H1 (cell line): ENCODE measurements at regions not wholly inside any gene's neighbourhood (a gene's known extent, or its start where the extent isn't known, plus 50 kb on each side); places are given as distances from the start of the nearest gene placed in this dataset.

Experiments
- CTCF ChIA-PET: fragments of 300-600 bp; sonication (Branson Sonifier 250); formaldehyde crosslinking; loops from one replicate; lab custom pipeline; 2021; ENCODE audit not compliant: partially characterized antibody; lab: Charles Lee
- POLR2A ChIA-PET: fragments of 300-600 bp; sonication (Branson Sonifier 250); formaldehyde crosslinking; loops from one replicate; lab custom pipeline; 2021; ENCODE audit warnings: inconsistent platforms; ENCODE audit not compliant: partially characterized antibody; lab: Charles Lee
- DNase-seq, 2 experiments: peaks; one replicate each; pipeline versions ENCODE4 v3.0.0 to v3.0.0-alpha.2; 2010 to 2022; ENCODE audit warnings: low spot score in 2 of 2, low read depth in 1 of 2, mixed read lengths in 1 of 2
- FAIRE-seq: peaks from 2 replicates; lab custom pipeline; 2011; peaks lifted over from hg19 to GRCh38; lab: Jason Lieb, UNC
- H2AFZ ChIP-seq: 2 replicates; pipeline ENCODE4 v1.8.1; 2012; ENCODE audit warnings: low read length, inconsistent platforms
- H2AK5ac ChIP-seq: 2 replicates; pipeline ENCODE4 v1.6.1; 2013; ENCODE audit warnings: low read depth, low read length
- H2BK120ac ChIP-seq: replicated peaks from 2 replicates; pipeline ENCODE3; 2013; ENCODE audit warnings: low read depth, low read length, inconsistent platforms
- H2BK12ac ChIP-seq: 2 replicates; pipeline ENCODE4 v1.6.1; 2013; ENCODE audit warnings: low read depth, low read length
- H2BK15ac ChIP-seq: 2 replicates; pipeline ENCODE4 v1.6.1; 2013; ENCODE audit warnings: low read length
- H2BK20ac ChIP-seq: 2 replicates; pipeline ENCODE4 v1.6.1; 2013; ENCODE audit warnings: low read length
- H2BK5ac ChIP-seq: 2 replicates; pipeline ENCODE4 v1.6.1; 2013; ENCODE audit warnings: low read depth, low read length
- H3K14ac ChIP-seq: 2 replicates; pipeline ENCODE4 v1.6.1; 2013; ENCODE audit warnings: inconsistent platforms; ENCODE audit not compliant: insufficient read length
- H3K18ac ChIP-seq: 2 replicates; pipeline ENCODE4 v1.6.1; 2013; ENCODE audit warnings: low read length; ENCODE audit errors: extremely low read depth
- H3K23ac ChIP-seq: 2 replicates; pipeline ENCODE4 v1.6.1; 2013; ENCODE audit warnings: inconsistent platforms; ENCODE audit not compliant: insufficient read length
- H3K23me2 ChIP-seq: 2 replicates; pipeline ENCODE4 v1.6.1; 2013; ENCODE audit warnings: low read depth, low read length
- H3K27ac ChIP-seq: 2 replicates; pipeline ENCODE4 v1.6.1; 2011; ENCODE audit warnings: low read depth, low read length, inconsistent platforms
- H3K27me3 ChIP-seq, 4 experiments: replicated peaks in 1 of 4; 1 replicate in 1 of 4; 2 replicates in 3 of 4; pipeline versions ENCODE4 v1.6.1 to v1.8.1; 2011 to 2013; ENCODE audit warnings: low read length in 3 of 4, mild to moderate bottlenecking in 3 of 4, inconsistent platforms in 2 of 4, mixed read lengths in 2 of 4, moderate library complexity in 1 of 4; ENCODE audit not compliant: control insufficient read depth in 3 of 4, insufficient read depth in 3 of 4; ENCODE audit errors: extremely low read depth in 1 of 4
- H3K36me3 ChIP-seq, 4 experiments: 2 replicates each; pipeline versions ENCODE4 v1.6.1 to v1.8.1; 2011 to 2013; ENCODE audit warnings: mild to moderate bottlenecking in 4 of 4, low read length in 3 of 4, moderate library complexity in 2 of 4, control low read depth in 1 of 4, inconsistent platforms in 1 of 4; ENCODE audit not compliant: insufficient read depth in 4 of 4, control insufficient read depth in 2 of 4
- H3K4ac ChIP-seq: replicated peaks from 2 replicates; pipeline ENCODE3; 2013; ENCODE audit warnings: low read length, low read depth, mixed read lengths, inconsistent platforms; ENCODE audit not compliant: insufficient read length
- H3K4me1 ChIP-seq, 4 experiments: replicated peaks in 1 of 4; 1 replicate in 1 of 4; 2 replicates in 3 of 4; pipeline versions ENCODE4 v1.6.1 to v1.8.1; 2011 to 2013; ENCODE audit warnings: low read length in 3 of 4, inconsistent platforms in 2 of 4, mixed read lengths in 1 of 4; ENCODE audit not compliant: insufficient read depth in 4 of 4, control insufficient read depth in 3 of 4
- H3K4me2 ChIP-seq, 2 experiments: 2 replicates each; pipeline versions ENCODE4 v1.6.1 to v1.8.1; 2011 to 2013; ENCODE audit warnings: low read depth in 2 of 2, low read length in 2 of 2, control low read depth in 1 of 2, inconsistent platforms in 1 of 2, mild to moderate bottlenecking in 1 of 2; ENCODE audit not compliant: insufficient read depth in 1 of 2
- H3K4me3 ChIP-seq, 4 experiments: fragments of 200-600, 300-600 bp in 1 of 4; sonication (generic), shearing (Covaris generic), sonication (Bioruptor Twin) in 1 of 4; 2 replicates each; pipeline versions ENCODE4 v1.5.1 to v1.8.1; 2011 to 2016; ENCODE audit warnings: low read length in 4 of 4, low read depth in 3 of 4, control low read depth in 2 of 4, inconsistent platforms in 2 of 4, mild to moderate bottlenecking in 2 of 4, mixed read lengths in 1 of 4, moderate library complexity in 1 of 4; ENCODE audit not compliant: insufficient read depth in 2 of 4; ENCODE audit errors: extremely low read depth in 1 of 4
- H3K56ac ChIP-seq: replicated peaks from 2 replicates; pipeline ENCODE3; 2013; ENCODE audit warnings: low read depth, mild to moderate bottlenecking, mixed read lengths, low read length, inconsistent platforms; ENCODE audit not compliant: insufficient read length
- H3K79me1 ChIP-seq: 2 replicates; pipeline ENCODE4 v1.6.1; 2013; ENCODE audit warnings: low read depth, low read length, control low read depth
- H3K79me2 ChIP-seq, 2 experiments: 2 replicates each; pipeline versions ENCODE4 v1.6.1 to v1.8.1; 2012 to 2013; ENCODE audit warnings: low read length in 2 of 2, mild to moderate bottlenecking in 2 of 2, inconsistent platforms in 1 of 2; ENCODE audit not compliant: insufficient read depth in 2 of 2, control insufficient read depth in 1 of 2
- H3K9ac ChIP-seq, 4 experiments: replicated peaks in 1 of 4; 1 replicate in 1 of 4; 2 replicates in 3 of 4; pipeline versions ENCODE4 v1.6.1 to v1.8.1; 2011 to 2013; ENCODE audit warnings: low read depth in 3 of 4, low read length in 3 of 4, control low read depth in 2 of 4, mild to moderate bottlenecking in 2 of 4, moderate library complexity in 2 of 4, inconsistent platforms in 1 of 4; ENCODE audit errors: extremely low read depth in 1 of 4
- H3K9me3 ChIP-seq, 2 experiments: 2 replicates each; pipeline versions ENCODE4 v1.6.1 to v1.8.1; 2012 to 2013; ENCODE audit warnings: mild to moderate bottlenecking in 2 of 2, moderate library complexity in 2 of 2, control low read depth in 1 of 2, inconsistent platforms in 1 of 2, low read depth in 1 of 2, low read length in 1 of 2, mixed read lengths in 1 of 2; ENCODE audit not compliant: insufficient read depth in 2 of 2
- H4K20me1 ChIP-seq, 2 experiments: replicated peaks in 1 of 2; 2 replicates each; pipeline versions ENCODE3 to v1.8.1; 2011 to 2013; ENCODE audit warnings: inconsistent platforms in 2 of 2, low read length in 2 of 2, mild to moderate bottlenecking in 1 of 2; ENCODE audit not compliant: insufficient read depth in 2 of 2, control insufficient read depth in 1 of 2
- H4K5ac ChIP-seq: 2 replicates; pipeline ENCODE4 v1.6.1; 2013; ENCODE audit warnings: low read length, low read depth, mixed read lengths, inconsistent platforms; ENCODE audit not compliant: insufficient read length
- H4K8ac ChIP-seq: 2 replicates; pipeline ENCODE4 v1.8.0; 2013; ENCODE audit warnings: mild to moderate bottlenecking, moderate library complexity, low read length, inconsistent platforms; ENCODE audit not compliant: insufficient read depth; ENCODE audit errors: extremely low read depth
- H4K91ac ChIP-seq: replicated peaks from 2 replicates; pipeline ENCODE3; 2013; ENCODE audit warnings: low read length, mixed read lengths, inconsistent platforms; ENCODE audit not compliant: insufficient read length
- CHD1 ChIP-seq: IDR thresholded peaks from 2 replicates; pipeline ENCODE4 v1.6.1; 2012; ENCODE audit warnings: low read depth, low read length, improper control_type of control experiment
- EGR1 ChIP-seq: IDR thresholded peaks from 2 replicates; pipeline ENCODE4 v1.6.1; 2011; ENCODE audit warnings: low read depth, low read length, borderline replicate concordance
- EP300 ChIP-seq, 2 experiments: IDR thresholded peaks; 1 replicate in 1 of 2; 2 replicates in 1 of 2; pipeline ENCODE4 v1.6.1; 2011 to 2012; ENCODE audit warnings: low read depth in 2 of 2, low read length in 2 of 2, mild to moderate bottlenecking in 2 of 2, borderline replicate concordance in 1 of 2, inconsistent platforms in 1 of 2, moderate library complexity in 1 of 2
- HDAC6 ChIP-seq: IDR thresholded peaks from one replicate; pipeline ENCODE4 v1.7.1; 2012; ENCODE audit warnings: low read depth, mild to moderate bottlenecking, inconsistent platforms, low read length, moderate library complexity
- JUN ChIP-seq: IDR thresholded peaks from 2 replicates; pipeline ENCODE4 v1.6.1; 2011; ENCODE audit warnings: low read depth, mild to moderate bottlenecking, improper control_type of control experiment, low read length
- JUND ChIP-seq: IDR thresholded peaks from 2 replicates; pipeline ENCODE4 v1.6.1; 2011; ENCODE audit warnings: mild to moderate bottlenecking, improper control_type of control experiment, low read length
- KDM4A ChIP-seq: IDR thresholded peaks from one replicate; pipeline ENCODE4 v1.7.1; 2012; ENCODE audit warnings: low read depth, mild to moderate bottlenecking, moderate library complexity, low read length, inconsistent platforms; ENCODE audit not compliant: severe bottlenecking
- KDM5A ChIP-seq: fragments of 200-600 bp; IDR thresholded peaks from 2 replicates; pipeline ENCODE4 v1.7.1; 2012; ENCODE audit warnings: mild to moderate bottlenecking, low read length, inconsistent platforms, mixed read lengths
- POLR2A ChIP-seq, 2 experiments: IDR thresholded peaks; 1 replicate in 1 of 2; 2 replicates in 1 of 2; pipeline ENCODE4 v1.6.1; 2011; ENCODE audit warnings: low read depth in 2 of 2, low read length in 2 of 2, mild to moderate bottlenecking in 2 of 2; ENCODE audit errors: control extremely low read depth in 1 of 2
- RAD21 ChIP-seq, 2 experiments: IDR thresholded peaks in 1 of 2; conservative IDR thresholded peaks in 1 of 2; 2 replicates each; pipeline ENCODE4 v1.6.1; 2011; ENCODE audit warnings: low read depth in 2 of 2, low read length in 2 of 2, improper control_type of control experiment in 1 of 2, inconsistent platforms in 1 of 2, mild to moderate bottlenecking in 1 of 2, moderate library complexity in 1 of 2
- RNF2 ChIP-seq: fragments of 200-900, 300-1000 bp; sonication (generic); IDR thresholded peaks from 2 replicates; pipeline ENCODE4 v1.7.1; 2016; ENCODE audit warnings: borderline replicate concordance, low read depth, mild to moderate bottlenecking, antibody characterized with exemption, low read length; ENCODE audit not compliant: poor library complexity, severe bottlenecking; ENCODE audit errors: missing control alignments
- SP2 ChIP-seq: IDR thresholded peaks from 2 replicates; pipeline ENCODE4 v1.6.1; 2012; ENCODE audit warnings: mild to moderate bottlenecking, low read length, inconsistent platforms
- TAF7 ChIP-seq: optimal IDR thresholded peaks from 2 replicates; pipeline ENCODE3; 2011; ENCODE audit warnings: low read depth, mild to moderate bottlenecking, inconsistent platforms, low read length, moderate library complexity, borderline replicate concordance
- TEAD4 ChIP-seq: IDR thresholded peaks from 2 replicates; pipeline ENCODE4 v1.6.1; 2012; ENCODE audit warnings: low read depth, low read length, inconsistent platforms, mixed read lengths
- ZNF274 ChIP-seq: IDR thresholded peaks from 2 replicates; pipeline ENCODE4 v1.7.0; 2012; ENCODE audit warnings: low read length, borderline replicate concordance; ENCODE audit errors: extremely low read depth
- WGBS, 2 experiments: shearing (Covaris generic) in 1 of 2; methylation state at CpG; one replicate each; pipeline versions ENCODE4 v1.1.6 to v1.1.7; 2013 to 2015; ENCODE audit warnings: low lambda C conversion rate in 2 of 2, mixed read lengths in 2 of 2, inconsistent platforms in 1 of 2, low coverage in 1 of 2, missing lambda C conversion rate in 1 of 2; ENCODE audit not compliant: insufficient replicate concordance in 2 of 2, insufficient coverage in 1 of 2, insufficient read length in 1 of 2; ENCODE audit errors: extremely low coverage in 1 of 2, missing lambda C conversion rate in 1 of 2; 5-methylcytosine and 5-hydroxymethylcytosine counted together

DNA sequence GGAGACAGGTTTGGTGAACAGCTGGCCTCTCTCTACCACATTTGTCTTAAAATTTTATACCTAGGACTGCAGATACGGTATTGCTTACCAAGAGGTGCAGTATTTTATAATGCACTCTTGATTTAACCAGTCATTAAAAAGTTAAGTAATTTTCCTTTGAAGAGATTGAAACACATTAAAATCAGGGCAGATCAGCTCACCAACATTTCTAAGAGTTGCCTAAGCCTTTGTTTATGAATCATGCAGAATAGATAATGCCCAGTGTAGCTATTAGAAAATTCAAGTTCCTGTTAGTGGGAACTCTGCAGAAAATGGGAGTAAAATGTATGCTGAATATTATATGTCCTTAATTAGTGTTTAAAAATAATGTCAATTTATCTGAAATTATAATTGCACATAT lies 140.2 kb upstream of the PRPS1L1 start:
- no peak overlapping the region for H3K4me3 ChIP-seq
- H3K27me3 ChIP-seq = peaks cover 0 to 2% (median 0%) of the 10 kb centered on the region in 4 experiments; a peak in 1 of 7 replicates
- no peak overlapping the region for H3K4ac ChIP-seq
- H3K23ac ChIP-seq = no peak overlapping the region
- H2AFZ ChIP-seq = peak overlapping the region; percentile 94; the same call in 1 of the 2 replicates
- H2BK5ac ChIP-seq = no peak overlapping the region
- FAIRE-seq = no peak
- 91% methylated on average over 1 of the region's 1 CpG; no CpG with 5 or more reads in 1 of the 2 experiments for WGBS, 2 experiments
- H3K18ac ChIP-seq = no peak overlapping the region
- H3K79me1 ChIP-seq = no peaks in the 10 kb centered on the region
- no peak overlapping the region for H3K4me2 ChIP-seq
- no peaks in the 10 kb centered on the region for H3K23me2 ChIP-seq
- H3K79me2 ChIP-seq = no peaks in the 10 kb centered on the region
- H2BK120ac ChIP-seq = no peak overlapping the region
- H3K14ac ChIP-seq = no peak overlapping the region
- no peaks in the 10 kb centered on the region for H3K36me3 ChIP-seq
- no peak overlapping the region for H4K5ac ChIP-seq
- no peaks in the 10 kb centered on the region; a peak in 1 of 4 replicates for H3K9me3 ChIP-seq
- H3K9ac ChIP-seq = no peak overlapping the region
- no peak overlapping the region for H3K27ac ChIP-seq
- no peak overlapping the region for H2BK20ac ChIP-seq
- H4K91ac ChIP-seq = no peak overlapping the region
- H2BK15ac ChIP-seq = no peak overlapping the region
- no peaks in the 10 kb centered on the region for H3K4me1 ChIP-seq
- H3K56ac ChIP-seq = no peak overlapping the region
- H2BK12ac ChIP-seq = no peak overlapping the region
- H2AK5ac ChIP-seq = no peak overlapping the region
- ChIA-PET POLR2A (no interaction called here), CTCF (no interaction called here)
- H4K20me1 ChIP-seq = no peaks in the 10 kb centered on the region
- DNase-seq = no peak
- H4K8ac ChIP-seq = no peak overlapping the region
- TF ChIP-seq SP2 (no peak), EP300 (IDR thresholded peaks at IDR 0.05; ENCODE audit: borderline replicate concordance in 1 of 2, low read depth in 2 of 2, low read length in 2 of 2) (no peak), ZNF274 (no peak), KDM5A (no peak), HDAC6 (no peak), CHD1 (no peak), KDM4A (no peak), EGR1 (no peak), RNF2 (no peak), TAF7 (no peak), TEAD4 (no peak), JUN (no peak), RAD21 (IDR thresholded peaks at IDR 0.05 in 1 of 2, conservative IDR thresholded peaks at IDR 0.05 in 1 of 2; ENCODE audit: low read depth in 2 of 2, low read length in 2 of 2) (no peak), POLR2A (IDR thresholded peaks at IDR 0.05; ENCODE audit: control extremely low read depth in 1 of 2, low read depth in 2 of 2, low read length in 2 of 2) (no peak), JUND (no peak)
